Activated CD4-positive, alpha-beta memory T cell treated with anti-CD3 and anti-CD28 coated beads for 36 hours (primary cell): ENCODE measurements at regions not wholly inside any gene's neighbourhood (a gene's known extent, or its start where the extent isn't known, plus 50 kb on each side); places are given as distances from the start of the nearest gene placed in this dataset.
"Not testable (repeated sequence)": the region's sequence is repeated elsewhere in the genome, so short reads cannot be mapped to it uniquely, and the experiment has no call there.

ENCODE experiments used
- CTCF ChIA-PET: fragments of 350-600 bp; sonication (Branson Sonifier 250); formaldehyde crosslinking; loops from one replicate; lab custom pipeline; 2021; ENCODE audit warnings: antibody characterized with exemption, inconsistent platforms; lab: Charles Lee
- POLR2A ChIA-PET: fragments of 350-600 bp; sonication (Branson Sonifier 250); formaldehyde crosslinking; loops from one replicate; lab custom pipeline; 2021; ENCODE audit warnings: antibody characterized with exemption; lab: Charles Lee
- DNase-seq: peaks from one replicate; pipeline ENCODE4 v3.0.0-alpha.2; 2020
- H3K27ac Mint-ChIP-seq: one replicate; pipeline ENCODE4 v1.8.0; 2021; ENCODE audit warnings: mixed read lengths
- H3K27me3 Mint-ChIP-seq: one replicate; pipeline ENCODE4 v1.8.0; 2021; ENCODE audit warnings: mixed read lengths
- H3K36me3 Mint-ChIP-seq: one replicate; pipeline ENCODE4 v1.8.0; 2021; ENCODE audit warnings: mixed read lengths
- H3K4me1 Mint-ChIP-seq: one replicate; pipeline ENCODE4 v1.8.0; 2021; ENCODE audit warnings: low read depth, mixed read lengths
- H3K4me3 Mint-ChIP-seq: one replicate; pipeline ENCODE4 v1.8.0; 2021; ENCODE audit warnings: mild to moderate bottlenecking, mixed read lengths
- H3K9me3 Mint-ChIP-seq: one replicate; pipeline ENCODE4 v1.8.0; 2021; ENCODE audit warnings: mixed read lengths
- intact Hi-C: fragments of 100-400 bp; cut with micrococcal nuclease; formaldehyde crosslinking; loops from one replicate; pipeline ENCODE4 v1.15.1; 2023

DNA sequence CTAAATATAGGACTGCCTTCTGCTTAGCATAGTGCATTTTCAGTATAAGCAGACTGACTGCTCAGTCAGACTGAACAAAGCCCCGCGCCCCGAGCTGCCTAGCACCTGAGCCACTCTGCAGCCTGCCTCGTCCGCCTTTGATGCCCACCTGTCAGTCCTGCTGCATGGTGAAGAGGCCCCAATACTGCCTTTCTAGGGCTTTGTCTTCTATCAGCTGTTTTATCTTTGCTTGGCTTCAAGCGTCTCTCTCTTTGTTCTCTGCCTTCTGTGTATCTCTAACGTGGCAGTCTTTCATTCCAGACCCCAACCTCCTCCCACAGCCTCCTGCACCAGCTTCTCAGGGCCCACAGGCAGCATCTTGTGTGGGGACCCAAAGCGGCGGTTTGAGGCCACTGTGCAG lies 1001.0 kb downstream of the VRK1 start:
- H3K27me3 Mint-ChIP-seq: no peaks in the 10 kb centered on the region
- ChIA-PET POLR2A (no interaction called here), CTCF (no interaction called here)
- no peak for DNase-seq
- no peaks in the 10 kb centered on the region for H3K36me3 Mint-ChIP-seq
- H3K9me3 Mint-ChIP-seq: no peaks in the 10 kb centered on the region
- no peak overlapping the region for H3K27ac Mint-ChIP-seq
- peaks cover 6% of the 10 kb centered on the region for H3K4me1 Mint-ChIP-seq
- H3K4me3 Mint-ChIP-seq: no peak overlapping the region
- intact Hi-C loops: no loop called here

DNA sequence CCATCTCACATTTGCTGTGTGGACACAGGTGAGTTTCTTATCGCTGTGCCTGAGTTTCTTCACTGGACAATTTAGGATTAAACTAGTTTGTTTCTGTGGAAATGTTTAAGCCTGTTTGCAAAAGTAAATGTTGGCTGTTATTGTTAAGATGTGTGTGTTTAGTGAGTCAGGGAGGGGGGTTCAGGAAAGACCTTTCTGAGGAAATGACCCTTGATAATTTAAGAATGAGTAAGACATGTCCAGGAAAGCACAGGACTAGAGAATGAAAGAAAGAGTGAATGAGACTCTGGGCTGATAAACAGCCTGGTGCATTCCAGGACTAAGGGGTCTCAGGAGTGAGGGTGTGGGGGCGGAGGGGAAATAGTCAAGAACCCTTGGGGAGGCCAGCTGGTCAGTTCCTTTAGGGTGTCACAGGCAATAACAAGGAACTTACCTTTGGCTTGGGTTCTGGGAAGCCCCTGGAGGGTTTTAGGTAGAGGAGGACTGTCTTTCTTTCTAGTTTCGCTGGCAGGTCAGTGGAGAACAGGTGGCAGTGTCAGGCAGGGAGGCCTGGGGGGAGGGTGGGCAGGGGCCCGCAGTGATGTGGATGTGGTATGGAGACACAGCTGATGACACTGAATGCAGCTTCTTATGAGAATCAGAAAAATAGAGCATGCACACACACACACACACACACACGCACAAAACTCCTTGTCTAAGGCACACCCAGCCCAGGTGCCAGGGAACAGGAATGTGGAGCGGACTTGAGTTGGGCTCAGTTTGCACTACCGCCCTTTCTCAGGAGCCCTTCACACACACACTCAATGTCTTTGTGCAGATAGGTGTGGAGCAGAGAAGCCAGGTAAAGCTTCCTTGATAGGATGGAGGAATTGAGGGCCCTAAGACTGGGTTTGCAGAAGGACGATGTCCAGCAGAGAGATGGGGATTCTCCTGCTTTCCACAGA lies 1005.5 kb downstream of the VRK1 start:
- H3K4me3 Mint-ChIP-seq: no peak overlapping the region
- no peaks in the 10 kb centered on the region for H3K4me1 Mint-ChIP-seq
- H3K27ac Mint-ChIP-seq: no peak overlapping the region
- intact Hi-C loops: no loop called here
- no peaks in the 10 kb centered on the region for H3K27me3 Mint-ChIP-seq
- ChIA-PET CTCF (no interaction called here), POLR2A (no interaction called here)
- no peaks in the 10 kb centered on the region for H3K36me3 Mint-ChIP-seq
- no peaks in the 10 kb centered on the region for H3K9me3 Mint-ChIP-seq
- no peak for DNase-seq

DNA sequence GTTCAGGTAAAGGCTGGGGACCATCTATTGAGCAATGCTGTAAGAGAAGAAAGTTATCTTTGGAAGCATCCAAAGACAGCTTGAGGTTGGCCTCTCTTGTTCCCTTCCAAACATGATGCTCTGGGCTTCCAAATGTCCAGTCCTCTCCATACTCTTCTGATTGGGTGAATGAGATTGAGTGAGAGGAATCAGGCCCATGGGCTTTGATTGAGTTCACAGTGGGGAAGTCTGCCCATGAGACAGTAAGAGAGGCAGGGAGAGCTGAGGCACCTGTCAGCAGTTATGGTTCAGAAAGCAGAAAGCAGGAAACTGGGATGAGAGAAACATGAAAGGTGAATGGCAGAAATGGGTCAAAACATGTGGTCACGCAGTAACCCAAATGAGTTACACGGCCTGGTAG lies 1006.9 kb downstream of the VRK1 start:
- POLR2A ChIA-PET: no interaction called here
- intact Hi-C loops: no loop called here
- no peaks in the 10 kb centered on the region for H3K4me1 Mint-ChIP-seq
- H3K4me3 Mint-ChIP-seq: no peak overlapping the region
- no peak overlapping the region for H3K27ac Mint-ChIP-seq
- no peaks in the 10 kb centered on the region for H3K9me3 Mint-ChIP-seq
- H3K27me3 Mint-ChIP-seq: no peaks in the 10 kb centered on the region
- no peaks in the 10 kb centered on the region for H3K36me3 Mint-ChIP-seq
- DNase-seq: no peak
- CTCF ChIA-PET: no interaction called here

DNA sequence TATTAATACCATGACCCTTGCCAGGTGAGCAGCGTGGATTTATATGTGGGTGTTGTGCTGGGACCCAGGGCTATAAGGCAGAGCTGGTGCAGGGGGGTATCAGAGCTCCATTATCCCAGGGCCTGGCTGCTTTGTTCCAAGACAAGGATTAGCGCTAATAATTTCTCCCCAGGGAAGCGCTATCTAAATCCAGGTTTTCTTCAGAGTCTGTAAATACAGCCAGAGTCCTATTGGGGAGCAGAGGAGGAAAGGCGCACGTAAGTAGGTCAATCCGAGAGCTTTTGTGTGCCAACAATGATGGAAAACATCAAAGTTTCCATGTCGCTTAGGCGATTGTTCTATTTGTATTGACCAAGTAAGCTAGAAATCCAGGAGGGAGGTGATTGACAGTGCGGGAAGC lies 1009.7 kb downstream of the VRK1 start:
- no peaks in the 10 kb centered on the region for H3K9me3 Mint-ChIP-seq
- intact Hi-C loops: no loop called here
- H3K27ac Mint-ChIP-seq: no peak overlapping the region
- ChIA-PET CTCF (no interaction called here), POLR2A (no interaction called here)
- no peak for DNase-seq
- no peaks in the 10 kb centered on the region for H3K27me3 Mint-ChIP-seq
- H3K4me3 Mint-ChIP-seq: no peak overlapping the region
- no peaks in the 10 kb centered on the region for H3K36me3 Mint-ChIP-seq
- H3K4me1 Mint-ChIP-seq: no peaks in the 10 kb centered on the region

GRCh38 chr14:97808541-97808940 lies 1011.4 kb downstream of the VRK1 start:
- intact Hi-C loops, CTCF ChIA-PET, H3K27ac Mint-ChIP-seq: not testable (repeated sequence)

DNA sequence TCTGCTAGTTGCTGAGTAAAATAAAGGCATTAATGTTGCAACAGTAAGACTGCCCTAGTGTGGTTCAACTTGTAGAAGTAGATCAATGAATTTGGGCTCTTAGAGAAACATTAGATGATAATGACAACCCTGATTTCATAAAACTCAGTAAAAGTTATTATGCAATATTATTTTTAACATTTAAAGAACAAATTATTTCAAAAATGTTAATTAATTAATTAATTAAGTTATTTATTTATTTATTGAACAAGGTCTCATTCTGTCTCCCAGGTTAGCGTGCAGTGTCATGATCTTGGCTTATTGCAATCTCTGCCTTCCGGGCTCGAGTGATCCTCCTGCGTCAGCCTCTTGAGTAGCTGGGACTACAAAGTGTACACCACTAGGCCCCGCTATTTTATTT lies 1016.4 kb downstream of the VRK1 start:
- no peak overlapping the region for H3K27ac Mint-ChIP-seq
- H3K27me3 Mint-ChIP-seq: no peaks in the 10 kb centered on the region
- peaks cover 2% of the 10 kb centered on the region for H3K9me3 Mint-ChIP-seq
- H3K4me1 Mint-ChIP-seq: no peaks in the 10 kb centered on the region
- no peak for DNase-seq
- ChIA-PET CTCF (no interaction called here), POLR2A (no interaction called here)
- no peak overlapping the region for H3K4me3 Mint-ChIP-seq
- intact Hi-C loops: no loop called here
- H3K36me3 Mint-ChIP-seq: no peaks in the 10 kb centered on the region

More at GRCh38 chr14:97808541-97808940, 1011.4 kb downstream of the VRK1 start:
- DNase-seq, H3K36me3 Mint-ChIP-seq, POLR2A ChIA-PET, H3K9me3 Mint-ChIP-seq, H3K4me3 Mint-ChIP-seq, H3K27me3 Mint-ChIP-seq, H3K4me1 Mint-ChIP-seq: not testable (repeated sequence)

- DNase-seq: no peak
- H3K4me1 Mint-ChIP-seq: peaks cover 8% of the 10 kb centered on the region
- no peak overlapping the region for H3K27ac Mint-ChIP-seq
- CTCF ChIA-PET: no interaction called here
- intact Hi-C loops: no loop called here
- peaks cover 10% of the 10 kb centered on the region for H3K9me3 Mint-ChIP-seq
- POLR2A ChIA-PET: no interaction called here
- H3K27me3 Mint-ChIP-seq: no peaks in the 10 kb centered on the region
- H3K36me3 Mint-ChIP-seq: peaks cover 3% of the 10 kb centered on the region
- H3K4me3 Mint-ChIP-seq: no peak overlapping the region
Measured at GRCh38 chr14:97820781-97821180, 1023.6 kb downstream of the VRK1 start.

DNA sequence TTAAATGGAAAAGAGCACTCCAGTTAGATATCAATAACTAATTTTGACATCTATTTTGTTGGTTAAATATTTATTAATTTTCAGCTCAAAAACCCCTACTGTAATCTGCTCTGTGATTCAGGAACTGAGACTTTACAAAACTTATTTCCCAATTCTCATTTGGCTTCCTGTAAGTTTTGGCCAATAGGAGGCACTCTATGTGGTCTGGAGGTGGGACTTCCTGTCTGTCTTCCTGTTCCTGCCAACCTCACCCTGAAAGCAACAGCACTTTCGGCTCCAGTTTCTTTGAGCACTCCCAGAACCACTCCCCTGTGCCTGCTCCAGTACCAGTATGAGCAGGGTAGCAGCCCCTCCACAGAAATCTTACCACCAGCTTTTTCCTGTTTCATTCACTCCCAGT lies 1027.0 kb downstream of the VRK1 start:
- H3K4me1 Mint-ChIP-seq: peaks cover 8% of the 10 kb centered on the region
- DNase-seq: no peak
- no peak overlapping the region for H3K27ac Mint-ChIP-seq
- peaks cover 3% of the 10 kb centered on the region for H3K36me3 Mint-ChIP-seq
- H3K27me3 Mint-ChIP-seq: no peaks in the 10 kb centered on the region
- ChIA-PET CTCF (no interaction called here), POLR2A (no interaction called here)
- intact Hi-C loops: no loop called here
- H3K4me3 Mint-ChIP-seq: no peak overlapping the region
- H3K9me3 Mint-ChIP-seq: peaks cover 8% of the 10 kb centered on the region

DNA sequence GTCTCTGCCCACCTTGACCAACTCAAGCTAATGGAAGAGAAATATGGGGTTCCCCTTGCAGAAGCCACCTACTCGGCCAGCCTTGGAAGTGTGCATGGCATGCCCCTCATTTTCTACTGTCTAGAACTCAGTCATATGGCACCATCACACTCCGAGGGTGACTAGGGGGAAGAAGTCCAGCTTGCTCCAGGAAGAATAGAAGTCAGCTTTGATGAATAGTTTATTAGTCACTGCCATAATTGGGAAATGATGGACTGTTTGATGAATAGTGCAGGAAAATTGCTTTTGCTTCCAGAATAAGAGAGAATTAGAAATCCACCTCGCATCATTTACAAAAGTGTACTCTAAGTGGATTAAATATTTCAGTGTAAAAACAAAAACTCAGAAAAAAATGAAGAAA lies 1030.6 kb downstream of the VRK1 start:
- no peak overlapping the region for H3K4me3 Mint-ChIP-seq
- peaks cover 8% of the 10 kb centered on the region for H3K4me1 Mint-ChIP-seq
- H3K36me3 Mint-ChIP-seq: peaks cover 3% of the 10 kb centered on the region
- H3K27ac Mint-ChIP-seq: no peak overlapping the region
- ChIA-PET POLR2A (no interaction called here), CTCF (no interaction called here)
- intact Hi-C loops: no loop called here
- peaks cover 8% of the 10 kb centered on the region for H3K9me3 Mint-ChIP-seq
- H3K27me3 Mint-ChIP-seq: no peaks in the 10 kb centered on the region
- no peak for DNase-seq

- H3K27ac Mint-ChIP-seq: no peak overlapping the region
- ChIA-PET POLR2A (no interaction called here), CTCF (no interaction called here)
- no peaks in the 10 kb centered on the region for H3K36me3 Mint-ChIP-seq
- H3K9me3 Mint-ChIP-seq: no peaks in the 10 kb centered on the region
- H3K4me3 Mint-ChIP-seq: no peak overlapping the region
- H3K4me1 Mint-ChIP-seq: no peaks in the 10 kb centered on the region
- no peak for DNase-seq
- H3K27me3 Mint-ChIP-seq: no peaks in the 10 kb centered on the region
- intact Hi-C loops: no loop called here
Measured at GRCh38 chr14:97832776-97833175, 1035.6 kb downstream of the VRK1 start.

DNA sequence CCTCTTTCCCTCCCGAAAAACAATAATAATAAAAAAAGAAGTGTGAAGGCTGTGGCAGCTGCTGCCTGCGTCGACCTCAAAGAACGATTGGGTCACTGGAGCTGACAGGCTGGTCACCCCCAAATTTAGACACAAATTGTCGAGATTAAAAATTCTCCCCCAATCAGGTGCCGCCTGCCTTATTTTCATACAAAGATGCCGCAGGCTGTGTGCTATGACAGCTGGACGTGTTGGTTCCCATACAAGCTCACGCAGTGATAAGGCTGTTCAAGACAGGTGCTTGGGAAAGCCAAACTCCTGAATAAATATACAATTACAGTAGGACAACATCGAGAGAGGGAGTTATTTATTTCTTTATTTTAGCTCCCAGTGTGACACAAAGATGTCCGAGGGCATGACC lies 1041.8 kb downstream of the VRK1 start:
- no peaks in the 10 kb centered on the region for H3K36me3 Mint-ChIP-seq
- ChIA-PET POLR2A (no interaction called here), CTCF (no interaction called here)
- H3K4me3 Mint-ChIP-seq: no peak overlapping the region
- intact Hi-C loops: no loop called here
- peaks cover 4% of the 10 kb centered on the region for H3K4me1 Mint-ChIP-seq
- peaks cover 2% of the 10 kb centered on the region for H3K27me3 Mint-ChIP-seq
- DNase-seq: no peak
- H3K27ac Mint-ChIP-seq: no peak overlapping the region
- H3K9me3 Mint-ChIP-seq: no peaks in the 10 kb centered on the region

GRCh38 chr14:97840159-97840558 lies 1043.0 kb downstream of the VRK1 start:
- H3K4me3 Mint-ChIP-seq: no peak overlapping the region
- peaks cover 4% of the 10 kb centered on the region for H3K4me1 Mint-ChIP-seq
- H3K27me3 Mint-ChIP-seq: peaks cover 2% of the 10 kb centered on the region
- ChIA-PET POLR2A (no interaction called here), CTCF (no interaction called here)
- no peaks in the 10 kb centered on the region for H3K36me3 Mint-ChIP-seq
- no peak overlapping the region for H3K27ac Mint-ChIP-seq
- no peaks in the 10 kb centered on the region for H3K9me3 Mint-ChIP-seq
- no peak for DNase-seq
- intact Hi-C loops: no loop called here

- no peak for DNase-seq
- CTCF ChIA-PET: no interaction called here
- Mint-ChIP-seq H3K27me3 (peaks cover 2% of the 10 kb centered on the region), H3K4me1 (peaks cover 4% of the 10 kb centered on the region), H3K4me3 (no peak overlapping the region), H3K9me3 (no peaks in the 10 kb centered on the region), H3K36me3 (no peaks in the 10 kb centered on the region), H3K27ac (no peak overlapping the region)
- intact Hi-C loops: no loop called here
- POLR2A ChIA-PET: interaction anchor here (0.6 kb wide), 1 partner anchor 76 kb away, joined by 3 read pairs; no protein-coding TSS in a partner anchor
Measured at GRCh38 chr14:97841762-97842161, 1044.6 kb downstream of the VRK1 start.
